NCI-H2196 treated with DMSO at 0.1 percent for 48 hours (cell line): ENCODE measurements at regions not wholly inside any gene's neighbourhood (a gene's known extent, or its start where the extent isn't known, plus 50 kb on each side); places are given as distances from the start of the nearest gene placed in this dataset.

Experiments
- DNase-seq: peaks from one replicate; lab custom pipeline; 2025; ENCODE audit not compliant: unreplicated experiment; lab: John Stamatoyannopoulos, UW

DNA sequence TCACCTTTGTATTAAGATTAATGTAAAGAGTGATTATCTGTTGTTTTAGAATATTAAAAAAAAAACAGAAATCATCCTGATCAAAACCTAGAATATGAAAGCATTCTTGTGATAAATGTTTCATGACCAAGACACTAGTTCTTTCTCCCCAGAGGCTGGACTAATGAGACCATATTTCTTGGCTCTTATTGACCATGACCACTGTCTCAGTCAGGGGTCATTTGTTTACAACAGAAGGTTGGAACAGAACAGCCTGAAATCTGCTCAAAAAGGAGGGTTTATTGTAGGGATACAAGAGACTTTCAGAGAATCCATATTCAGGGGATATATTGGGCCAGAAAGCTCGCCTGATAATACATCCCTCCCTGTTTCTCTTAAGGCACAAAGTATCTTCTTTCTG, 87.7 kb downstream of the TMEM30B start:
- no peak for DNase-seq

- DNase-seq = no peak
Observed at GRCh38 chr14:61192989-61193388, 88.1 kb downstream of the TMEM30B start.

- DNase-seq = no peak
Observed at GRCh38 chr14:61191733-61192132, 89.4 kb downstream of the TMEM30B start.

DNA sequence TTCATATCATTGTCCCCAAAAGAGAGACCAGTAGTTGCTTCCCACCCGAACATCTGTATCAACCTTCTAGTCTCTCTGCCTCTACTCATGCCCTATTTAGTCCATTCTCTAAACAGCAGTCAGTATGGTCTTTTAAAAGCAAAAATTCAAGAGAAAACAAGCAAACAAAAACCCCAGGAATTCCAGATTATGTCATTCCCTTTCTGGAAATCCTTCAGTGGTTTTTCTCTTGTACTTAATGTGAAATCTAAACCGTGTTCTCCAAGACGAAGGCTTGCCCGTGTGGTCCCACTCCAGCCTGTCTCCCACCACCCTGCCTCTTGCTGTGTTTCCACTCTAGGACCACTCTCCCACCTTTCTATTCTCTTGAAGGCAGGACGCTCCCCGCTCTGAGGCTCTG, 90.8 kb downstream of the TMEM30B start:
- DNase-seq = no peak

GRCh38 chr14:61188978-61189808, 91.9 kb downstream of the TMEM30B start:
- DNase-seq = no peak

GRCh38 chr14:61188196-61188595, 92.9 kb downstream of the TMEM30B start:
- no peak for DNase-seq

GRCh38 chr14:61187196-61187905, 93.8 kb downstream of the TMEM30B start:
- no peak for DNase-seq

DNA sequence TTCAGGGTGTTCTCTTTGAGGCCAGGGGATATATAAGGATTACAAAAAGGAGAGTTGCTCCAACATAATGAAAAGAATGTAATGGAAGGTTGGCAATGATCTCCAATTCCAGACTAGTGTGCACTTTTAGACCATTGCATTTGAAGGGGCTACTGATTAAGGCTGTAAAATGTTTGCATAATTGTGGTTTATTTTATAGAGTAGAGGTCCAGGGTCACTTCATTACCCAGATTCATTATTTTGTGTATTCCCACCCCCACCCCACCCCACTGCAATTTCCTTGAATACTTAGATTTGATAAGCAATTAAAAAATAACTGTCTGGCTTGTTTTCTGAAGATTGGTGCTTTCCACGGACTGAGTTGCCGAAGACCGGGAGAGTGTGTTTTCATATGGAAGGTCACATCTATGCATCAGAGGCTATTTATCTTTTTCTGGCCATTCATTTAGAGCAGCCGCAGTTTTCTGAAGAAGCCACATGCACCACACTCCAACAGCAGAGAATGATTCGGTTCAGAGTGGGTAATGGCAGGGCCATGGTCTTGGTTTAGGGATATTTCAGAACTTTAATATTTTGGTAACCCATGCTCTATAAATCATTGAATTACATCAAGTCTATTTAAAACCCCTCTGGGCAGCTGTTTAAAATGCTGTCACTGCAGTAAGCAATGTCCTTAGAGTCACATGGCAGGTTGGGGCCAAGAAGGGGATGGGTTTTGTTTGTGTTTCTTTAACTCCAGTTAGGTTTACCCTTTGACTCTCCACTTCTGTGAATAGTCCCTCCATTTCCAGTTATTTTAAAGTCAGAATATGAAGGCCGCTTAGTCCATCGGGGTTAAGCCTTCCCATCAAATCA, 94.6 kb downstream of the TMEM30B start:
- no peak for DNase-seq

- no peak for DNase-seq
Observed at GRCh38 chr14:61185534-61185933, 95.6 kb downstream of the TMEM30B start.

GRCh38 chr14:61184112-61184511, 97.0 kb downstream of the TMEM30B start:
- DNase-seq = no peak

DNA sequence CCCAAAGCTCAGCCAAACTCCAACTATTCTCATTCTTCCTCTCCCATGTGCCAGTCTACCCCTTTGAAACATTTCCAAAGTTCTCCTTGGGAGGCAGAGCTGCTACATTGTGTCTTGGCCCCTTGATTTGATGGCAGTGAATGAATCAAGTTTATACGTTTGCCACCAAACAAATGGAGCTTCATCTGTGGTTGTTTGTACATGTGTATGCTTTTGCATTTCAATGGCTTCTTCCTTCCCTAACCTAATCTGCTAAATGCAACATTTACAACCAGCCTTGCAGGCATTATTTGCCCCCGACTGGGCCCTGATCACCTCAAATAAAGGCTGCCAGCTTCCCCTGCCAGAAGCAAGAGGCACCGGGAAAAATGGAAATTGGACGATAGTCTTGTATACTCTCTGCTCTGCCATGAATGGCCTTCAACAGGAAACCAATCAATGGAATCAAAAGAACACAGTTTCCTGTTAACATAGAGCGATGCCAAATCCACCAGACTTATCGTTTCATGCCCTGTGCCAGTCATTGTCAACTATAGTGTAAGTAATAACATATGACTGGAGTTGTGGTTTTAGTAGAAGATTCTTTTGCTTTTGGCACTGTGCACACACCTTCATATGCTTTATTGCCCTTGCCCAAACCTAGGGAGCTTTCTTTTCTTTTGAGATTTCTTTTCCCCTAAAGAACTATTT, 97.8 kb downstream of the TMEM30B start:
- no peak for DNase-seq

- no peak for DNase-seq
Observed at GRCh38 chr14:61179796-61180398, 101.2 kb downstream of the TMEM30B start.

- DNase-seq = no peak
Observed at GRCh38 chr14:61179061-61179690, 102.0 kb downstream of the TMEM30B start.

DNA sequence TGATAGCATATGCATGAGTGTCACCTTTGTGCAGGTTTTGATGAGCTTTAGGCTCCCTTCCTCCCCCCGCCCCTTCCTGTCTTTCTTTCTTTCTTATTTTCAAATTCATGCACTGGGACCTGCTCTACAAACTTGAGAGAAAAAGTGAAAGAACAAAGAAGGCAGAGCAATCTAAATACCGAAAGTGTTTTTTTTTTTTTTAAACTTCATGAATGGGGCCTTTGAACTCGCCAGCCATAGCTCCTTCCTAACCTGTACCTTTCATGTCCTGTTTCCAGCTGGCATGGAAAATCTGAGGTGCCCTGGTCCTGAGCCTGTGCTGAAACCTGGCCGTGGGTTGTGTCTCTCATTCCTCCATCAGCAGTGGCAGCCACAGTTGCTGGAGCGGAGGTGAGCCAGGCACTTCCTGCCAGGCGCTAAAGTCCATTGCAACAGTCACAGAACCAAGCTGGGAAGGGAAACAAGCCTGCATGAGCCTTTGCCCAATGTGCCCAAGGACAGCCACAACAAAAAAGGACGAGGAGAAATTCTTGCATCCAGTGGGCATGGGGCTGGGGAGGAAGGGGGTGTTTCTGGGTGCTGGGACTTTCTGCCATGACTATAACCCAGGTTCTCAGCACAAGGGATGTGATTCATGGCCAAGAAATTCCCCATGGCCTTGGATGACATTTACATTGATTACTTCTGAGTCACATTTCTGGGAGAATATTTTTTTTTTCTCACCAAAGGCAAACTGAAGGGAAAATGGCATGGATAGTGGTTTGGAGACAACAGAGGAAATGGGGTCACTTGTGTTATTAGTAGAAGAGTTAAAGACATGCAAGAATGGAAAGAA, 102.7 kb downstream of the TMEM30B start:
- DNase-seq = no peak

DNA sequence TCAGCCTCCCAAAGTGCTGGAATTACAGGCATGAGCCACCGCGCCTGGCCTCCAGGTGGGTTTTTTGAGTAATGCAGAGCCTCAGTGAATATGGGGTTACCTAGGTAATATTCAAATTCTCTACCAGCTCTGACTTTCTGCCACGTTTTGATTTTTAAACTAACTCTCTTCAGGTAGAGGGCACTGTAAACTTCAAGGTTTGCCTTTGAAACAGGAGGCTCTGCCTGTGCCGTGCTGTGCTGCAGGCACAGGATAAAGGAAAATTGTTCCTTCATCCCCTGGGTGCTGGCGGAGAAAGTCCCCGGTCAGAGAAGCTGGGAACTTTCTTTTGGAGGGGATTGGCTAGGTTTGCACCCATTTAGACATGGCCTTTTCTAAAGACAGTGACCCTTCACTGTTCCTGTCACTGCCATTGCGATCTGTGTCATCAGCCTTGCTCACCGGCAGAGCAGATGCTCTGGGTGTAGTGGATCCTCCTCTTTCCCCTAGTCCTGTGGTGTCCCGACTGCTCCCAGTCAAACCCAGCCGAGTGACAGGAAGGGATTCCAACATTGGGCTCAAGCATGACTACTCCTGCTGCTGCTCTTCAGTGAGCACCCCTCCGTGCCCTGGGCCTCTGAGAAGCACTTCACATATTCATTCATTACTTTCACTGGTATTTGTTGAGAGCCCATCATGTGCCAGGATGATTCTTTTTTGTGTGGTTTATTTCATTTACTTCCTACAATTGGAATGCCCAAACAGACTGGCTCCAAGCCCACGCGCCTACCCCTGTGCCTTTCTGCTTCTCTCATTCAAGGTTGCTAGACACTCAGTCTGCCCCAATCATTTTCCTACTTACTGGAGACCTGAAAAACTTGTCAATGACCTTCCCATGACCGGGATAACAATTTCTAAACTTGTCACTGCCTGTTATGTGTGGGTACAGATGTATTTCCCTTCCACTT, 103.6 kb downstream of the TMEM30B start:
- no peak for DNase-seq

DNA sequence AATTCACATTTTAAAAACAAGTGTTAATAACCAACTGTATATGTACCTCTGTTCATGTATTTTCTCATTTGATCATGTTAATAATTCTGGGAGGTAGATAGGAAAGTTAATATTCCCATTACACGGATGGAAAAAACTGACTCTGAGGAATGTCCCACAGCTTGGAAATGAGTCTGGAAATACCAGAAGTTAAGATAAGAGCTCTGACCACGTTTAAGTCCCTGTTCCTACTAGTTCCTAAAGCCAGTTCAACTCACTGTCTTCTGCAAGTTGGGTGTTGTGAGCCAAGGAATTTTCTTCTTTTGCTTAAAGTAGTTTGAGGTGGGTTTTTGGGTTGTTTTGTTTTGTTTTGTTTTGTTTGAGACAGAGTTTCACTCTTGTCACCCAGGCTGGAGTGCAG, 104.5 kb downstream of the TMEM30B start:
- no peak for DNase-seq

DNA sequence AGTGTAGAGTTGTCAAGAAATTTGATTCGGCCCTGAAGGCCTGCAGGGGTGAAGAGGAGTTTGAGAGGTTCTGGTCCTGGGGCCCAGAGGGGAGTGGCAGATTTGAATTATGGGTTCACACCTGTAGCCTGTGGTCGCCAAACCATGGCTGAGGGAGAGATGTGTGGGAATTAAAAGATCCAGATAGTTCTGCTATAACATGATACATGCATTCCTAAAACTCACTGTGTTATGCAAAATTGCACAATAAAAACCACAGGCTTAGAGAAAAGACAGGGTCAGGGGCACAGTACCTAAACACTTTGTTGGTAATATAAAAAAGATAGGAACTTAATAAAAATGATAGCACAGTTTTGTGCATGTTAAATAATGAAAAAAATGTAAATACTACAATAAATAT, 106.2 kb downstream of the TMEM30B start:
- DNase-seq = no peak

DNA sequence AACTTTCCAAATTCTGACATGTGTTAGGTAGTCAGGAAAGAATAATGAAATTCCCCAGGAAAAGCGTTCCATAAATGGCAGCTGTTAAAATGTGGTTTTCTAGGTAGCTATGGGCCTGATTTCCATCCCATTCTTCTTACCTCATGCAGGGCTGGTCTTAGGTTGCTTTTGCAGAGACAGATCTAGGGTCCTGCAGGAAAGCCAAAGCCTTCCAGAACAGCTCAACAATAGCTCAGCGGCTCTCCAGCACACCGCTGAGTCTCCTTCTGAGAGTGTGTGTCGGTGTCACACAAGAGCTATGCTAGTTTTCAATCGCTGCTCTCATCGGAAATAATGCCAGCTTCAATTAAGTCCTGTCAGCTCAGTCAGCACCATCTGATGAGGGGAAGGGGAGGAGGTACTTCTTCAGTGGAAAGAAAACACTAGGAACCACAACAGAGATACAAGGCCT, 106.7 kb downstream of the TMEM30B start:
- DNase-seq = no peak
